HCT116 (cell line): ENCODE measurements at regions not wholly inside any gene's neighbourhood (a gene's known extent, or its start where the extent isn't known, plus 50 kb on each side); places are given as distances from the start of the nearest gene placed in this dataset.

Source experiments
- ATAC-seq: fragments of 200-7000 bp; cut with Tn5 transposase; 2 replicates; pipeline ENCODE4 v1.9.1; 2020; ENCODE audit warnings: mild to moderate bottlenecking, moderate library complexity
- BruUV-seq: library from RNA; stranded (reverse); fragments of 400-500 nt; replicated peaks from 2 replicates; lab custom pipeline; 2021; lab: Mats Ljungman, UMichigan
- CTCF ChIA-PET: fragments of 300-600 bp; sonication (Branson Sonifier 250); formaldehyde crosslinking; loops from one replicate; lab custom pipeline; 2021; ENCODE audit warnings: antibody characterized with exemption; lab: Charles Lee
- POLR2A ChIA-PET: fragments of 300-600, 350-600 bp; sonication (Branson Sonifier 250); formaldehyde crosslinking; loops from one replicate; lab custom pipeline; 2021; ENCODE audit warnings: antibody characterized with exemption; lab: Charles Lee
- RAD21 ChIA-PET, 2 experiments: fragments of 300-600 bp; sonication (Branson Sonifier 250); formaldehyde crosslinking; loops; one replicate each; lab custom pipeline; 2023; ENCODE audit warnings: low total read pairs in 2 of 2; ENCODE audit not compliant: uncharacterized antibody in 2 of 2, unreplicated experiment in 2 of 2, low non-redundant PET in 1 of 2; lab: Charles Lee
- DNase-seq: peaks from one replicate; pipeline ENCODE4 v3.0.0-alpha.2; 2010; ENCODE audit warnings: low read depth, low spot score
- H2AFZ ChIP-seq: fragments of 200-600 bp; shearing (Covaris generic), sonication (generic); 2 replicates; pipeline ENCODE4 v1.6.1; 2017; ENCODE audit warnings: low read depth, mixed run types, mixed read lengths, antibody characterized with exemption, low read length; ENCODE audit not compliant: poor library complexity, severe bottlenecking
- H3K27ac ChIP-seq: 2 replicates; pipeline ENCODE4 v1.5.1; 2012; ENCODE audit warnings: low read depth, low read length
- H3K27me3 ChIP-seq: fragments of 200-600 bp; sonication (generic); 2 replicates; pipeline ENCODE4 v1.6.1; 2016; ENCODE audit warnings: mixed run types, low read length, mixed read lengths; ENCODE audit not compliant: insufficient read depth
- H3K36me3 ChIP-seq, 2 experiments: fragments of 200-500 bp in 1 of 2; fragments of 200-600 bp in 1 of 2; sonication (Bioruptor generic) in 1 of 2; sonication (generic) in 1 of 2; 2 replicates each; pipeline versions ENCODE4 v1.5.1 to v1.6.1; 2014 to 2016; ENCODE audit warnings: low read length in 2 of 2, inconsistent platforms in 1 of 2, mixed read lengths in 1 of 2, mixed run types in 1 of 2; ENCODE audit not compliant: insufficient read depth in 2 of 2, control insufficient read depth in 1 of 2
- H3K4me1 ChIP-seq, 2 experiments: fragments of 200-600 bp in 1 of 2; sonication (generic) in 1 of 2; 2 replicates each; pipeline versions ENCODE4 v1.5.1 to v1.6.1; 2012 to 2017; ENCODE audit warnings: low read length in 2 of 2, inconsistent platforms in 1 of 2, mild to moderate bottlenecking in 1 of 2, mixed read lengths in 1 of 2, mixed run types in 1 of 2, moderate library complexity in 1 of 2; ENCODE audit not compliant: insufficient read depth in 2 of 2, control insufficient read depth in 1 of 2
- H3K4me2 ChIP-seq: fragments of 200-600 bp; sonication (generic); 2 replicates; pipeline ENCODE4 v1.6.1; 2017; ENCODE audit warnings: mixed run types, low read length, mixed read lengths
- H3K4me3 ChIP-seq, 2 experiments: fragments of 200-600 bp in 1 of 2; sonication (generic) in 1 of 2; replicated peaks in 1 of 2; 2 replicates each; pipeline ENCODE4 v1.5.1; 2011 to 2016; ENCODE audit warnings: low read length in 2 of 2, control low read depth in 1 of 2, low read depth in 1 of 2, mild to moderate bottlenecking in 1 of 2, mixed read lengths in 1 of 2, mixed run types in 1 of 2
- H3K79me2 ChIP-seq: fragments of 200-600 bp; sonication (generic); 2 replicates; pipeline ENCODE4 v1.6.1; 2017; ENCODE audit warnings: mild to moderate bottlenecking, mixed run types, low read length, moderate library complexity, mixed read lengths; ENCODE audit not compliant: insufficient read depth
- H3K9ac ChIP-seq: fragments of 200-600 bp; sonication (generic); 2 replicates; pipeline ENCODE4 v1.6.1; 2016; ENCODE audit warnings: low read length, mixed read lengths
- H3K9me2 ChIP-seq: fragments of 200-600 bp; sonication (generic), shearing (Covaris generic); 2 replicates; pipeline ENCODE4 v1.6.1; 2017; ENCODE audit warnings: mixed run types, mild to moderate bottlenecking, moderate library complexity; ENCODE audit not compliant: insufficient read depth
- H3K9me3 ChIP-seq, 2 experiments: fragments of 200-500 bp in 1 of 2; fragments of 200-600 bp in 1 of 2; sonication (Bioruptor generic) in 1 of 2; sonication (generic) in 1 of 2; 2 replicates each; pipeline ENCODE4 v1.6.1; 2014 to 2017; ENCODE audit warnings: low read length in 2 of 2, mixed read lengths in 2 of 2, inconsistent platforms in 1 of 2, low read depth in 1 of 2, mild to moderate bottlenecking in 1 of 2, mixed run types in 1 of 2, moderate library complexity in 1 of 2; ENCODE audit not compliant: control insufficient read depth in 1 of 2, insufficient read depth in 1 of 2
- H4K20me1 ChIP-seq: fragments of 200-600 bp; sonication (generic), shearing (Covaris generic); 2 replicates; pipeline ENCODE4 v1.6.1; 2017; ENCODE audit warnings: mixed run types, mild to moderate bottlenecking, moderate library complexity; ENCODE audit not compliant: insufficient read depth
- CBX3 ChIP-seq: IDR thresholded peaks from 2 replicates; pipeline ENCODE4 v1.6.1; 2012; ENCODE audit warnings: low read depth
- FOSL1 ChIP-seq: IDR thresholded peaks from 2 replicates; pipeline ENCODE4 v1.6.1; 2012; ENCODE audit warnings: low read depth
- intact Hi-C: fragments of 100-400 bp; cut with micrococcal nuclease; formaldehyde crosslinking; loops from 2 replicates; pipeline ENCODE4 v1.10.0; 2022
- TF ChIP-seq, protein P1 (sequence below), 3 experiments: fragments of 200-600 bp in 1 of 3; sonication (generic) in 1 of 3; IDR thresholded peaks in 2 of 3; conservative IDR thresholded peaks in 1 of 3; 2 replicates each; pipeline ENCODE4 v1.5.1; 2012 to 2017; ENCODE audit warnings: low read depth in 2 of 3, low read length in 2 of 3, antibody characterized with exemption in 1 of 3, borderline replicate concordance in 1 of 3, control low read depth in 1 of 3, mild to moderate bottlenecking in 1 of 3, mixed read lengths in 1 of 3, mixed run types in 1 of 3, moderate library complexity in 1 of 3; ENCODE audit not compliant: insufficient read depth in 1 of 3
- TF ChIP-seq, protein P2 (sequence below): IDR thresholded peaks from 2 replicates; pipeline ENCODE4 v1.6.1; 2012; ENCODE audit warnings: low read depth

DNA sequence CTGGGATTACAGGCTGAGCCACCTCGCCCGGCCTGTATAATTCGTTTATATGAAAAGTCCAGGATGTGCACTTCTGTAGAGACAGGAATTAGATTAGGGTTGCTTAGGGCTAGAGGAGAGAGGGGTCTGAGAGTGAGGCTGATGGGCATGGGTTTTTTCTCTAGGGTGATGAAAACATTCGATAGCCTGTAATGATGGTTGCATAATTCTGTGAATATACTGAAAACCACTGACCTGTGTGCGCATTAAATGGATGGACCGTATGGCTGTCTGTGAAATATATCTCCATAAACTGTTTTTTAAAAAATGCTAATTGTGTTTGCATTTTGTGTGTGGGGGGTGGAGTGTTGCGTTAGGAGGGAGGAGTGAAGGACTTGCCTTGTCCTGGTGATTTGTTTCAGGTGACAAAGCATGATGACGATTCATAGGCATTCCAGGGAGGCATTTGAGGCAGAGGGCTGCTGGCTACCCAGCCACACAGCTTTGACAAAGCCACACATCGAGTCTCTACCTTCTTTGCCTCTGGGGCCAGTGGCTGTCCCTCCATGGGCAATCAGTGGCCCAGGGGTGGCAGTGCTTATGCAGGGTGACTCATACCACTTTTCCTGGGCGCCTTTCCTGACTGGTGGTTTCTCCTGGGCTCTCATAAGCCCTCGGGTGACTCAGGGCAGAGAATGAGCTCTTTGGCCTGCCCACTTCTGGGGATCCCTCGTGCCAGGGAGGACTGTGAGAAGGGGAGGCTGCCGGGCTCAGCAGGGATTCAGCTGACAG lies 148.5 kb upstream of the WSCD1 start:
- peaks cover 0 to 8% of the 10 kb centered on the region in 2 experiments; a peak in 1 of 4 replicates for H3K4me1 ChIP-seq
- no peaks in the 10 kb centered on the region for H3K9me3 ChIP-seq
- CTCF ChIA-PET = no interaction called here
- POLR2A ChIA-PET = no interaction called here
- H2AFZ ChIP-seq = no peak overlapping the region
- TF ChIP-seq CBX3 = 0 out of 2 replicates have a peak, but pooled peaks have one; percentile 17
- TF ChIP-seq, protein P1, sequence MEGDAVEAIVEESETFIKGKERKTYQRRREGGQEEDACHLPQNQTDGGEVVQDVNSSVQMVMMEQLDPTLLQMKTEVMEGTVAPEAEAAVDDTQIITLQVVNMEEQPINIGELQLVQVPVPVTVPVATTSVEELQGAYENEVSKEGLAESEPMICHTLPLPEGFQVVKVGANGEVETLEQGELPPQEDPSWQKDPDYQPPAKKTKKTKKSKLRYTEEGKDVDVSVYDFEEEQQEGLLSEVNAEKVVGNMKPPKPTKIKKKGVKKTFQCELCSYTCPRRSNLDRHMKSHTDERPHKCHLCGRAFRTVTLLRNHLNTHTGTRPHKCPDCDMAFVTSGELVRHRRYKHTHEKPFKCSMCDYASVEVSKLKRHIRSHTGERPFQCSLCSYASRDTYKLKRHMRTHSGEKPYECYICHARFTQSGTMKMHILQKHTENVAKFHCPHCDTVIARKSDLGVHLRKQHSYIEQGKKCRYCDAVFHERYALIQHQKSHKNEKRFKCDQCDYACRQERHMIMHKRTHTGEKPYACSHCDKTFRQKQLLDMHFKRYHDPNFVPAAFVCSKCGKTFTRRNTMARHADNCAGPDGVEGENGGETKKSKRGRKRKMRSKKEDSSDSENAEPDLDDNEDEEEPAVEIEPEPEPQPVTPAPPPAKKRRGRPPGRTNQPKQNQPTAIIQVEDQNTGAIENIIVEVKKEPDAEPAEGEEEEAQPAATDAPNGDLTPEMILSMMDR (IDR thresholded peaks at IDR 0.05 in 2 of 3, conservative IDR thresholded peaks at IDR 0.05 in 1 of 3; ENCODE audit: borderline replicate concordance in 1 of 3, insufficient read depth in 1 of 3, low read depth in 2 of 3, low read length in 2 of 3) = no peak
- TF ChIP-seq FOSL1 = peak; percentile 49
- TF ChIP-seq, protein P2, sequence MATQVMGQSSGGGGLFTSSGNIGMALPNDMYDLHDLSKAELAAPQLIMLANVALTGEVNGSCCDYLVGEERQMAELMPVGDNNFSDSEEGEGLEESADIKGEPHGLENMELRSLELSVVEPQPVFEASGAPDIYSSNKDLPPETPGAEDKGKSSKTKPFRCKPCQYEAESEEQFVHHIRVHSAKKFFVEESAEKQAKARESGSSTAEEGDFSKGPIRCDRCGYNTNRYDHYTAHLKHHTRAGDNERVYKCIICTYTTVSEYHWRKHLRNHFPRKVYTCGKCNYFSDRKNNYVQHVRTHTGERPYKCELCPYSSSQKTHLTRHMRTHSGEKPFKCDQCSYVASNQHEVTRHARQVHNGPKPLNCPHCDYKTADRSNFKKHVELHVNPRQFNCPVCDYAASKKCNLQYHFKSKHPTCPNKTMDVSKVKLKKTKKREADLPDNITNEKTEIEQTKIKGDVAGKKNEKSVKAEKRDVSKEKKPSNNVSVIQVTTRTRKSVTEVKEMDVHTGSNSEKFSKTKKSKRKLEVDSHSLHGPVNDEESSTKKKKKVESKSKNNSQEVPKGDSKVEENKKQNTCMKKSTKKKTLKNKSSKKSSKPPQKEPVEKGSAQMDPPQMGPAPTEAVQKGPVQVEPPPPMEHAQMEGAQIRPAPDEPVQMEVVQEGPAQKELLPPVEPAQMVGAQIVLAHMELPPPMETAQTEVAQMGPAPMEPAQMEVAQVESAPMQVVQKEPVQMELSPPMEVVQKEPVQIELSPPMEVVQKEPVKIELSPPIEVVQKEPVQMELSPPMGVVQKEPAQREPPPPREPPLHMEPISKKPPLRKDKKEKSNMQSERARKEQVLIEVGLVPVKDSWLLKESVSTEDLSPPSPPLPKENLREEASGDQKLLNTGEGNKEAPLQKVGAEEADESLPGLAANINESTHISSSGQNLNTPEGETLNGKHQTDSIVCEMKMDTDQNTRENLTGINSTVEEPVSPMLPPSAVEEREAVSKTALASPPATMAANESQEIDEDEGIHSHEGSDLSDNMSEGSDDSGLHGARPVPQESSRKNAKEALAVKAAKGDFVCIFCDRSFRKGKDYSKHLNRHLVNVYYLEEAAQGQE = no peak
- peak; percentile 21 for DNase-seq
- intact Hi-C loops = no loop called here
- ATAC-seq = peak; percentile 83
- H3K36me3 ChIP-seq = no peaks in the 10 kb centered on the region
- H3K27ac ChIP-seq = no peak overlapping the region
- H3K4me2 ChIP-seq = peak overlapping the region; percentile 5; the same call in 1 of the 2 replicates
- RAD21 ChIA-PET = no interaction called here
- H3K79me2 ChIP-seq = no peaks in the 10 kb centered on the region
- H3K27me3 ChIP-seq = peaks cover 28% of the 10 kb centered on the region
- no TSS peak for BruUV-seq
- no peaks in the 10 kb centered on the region for H4K20me1 ChIP-seq
- no peaks in the 10 kb centered on the region for H3K9me2 ChIP-seq
- no peak overlapping the region for H3K4me3 ChIP-seq
- H3K9ac ChIP-seq = no peak overlapping the region
